Peyer's patch (tissue), 4 donors: ENCODE measurements at regions not wholly inside any gene's neighbourhood (a gene's known extent, or its start where the extent isn't known, plus 50 kb on each side); places are given as distances from the start of the nearest gene placed in this dataset.

Experiments
- POLR2A ChIP-seq, 2 donors: fragments of 450-650 bp; IDR thresholded peaks; one replicate each; pipeline ENCODE4 v1.5.1; 2017; ENCODE audit warnings: antibody characterized with exemption in 2 of 2, mild to moderate bottlenecking in 2 of 2, moderate library complexity in 2 of 2
- TF ChIP-seq, protein P1 (sequence below), 6 experiments: fragments of 450-650 bp in 4 of 6; fragments of 200-600 bp in 2 of 6; sonication (generic) in 1 of 6; IDR thresholded peaks; one replicate each; pipeline ENCODE4 v1.5.1; 2017 to 2019; ENCODE audit warnings: antibody characterized with exemption in 6 of 6, mild to moderate bottlenecking in 3 of 6, moderate library complexity in 1 of 6

- no peak for TF ChIP-seq POLR2A (IDR thresholded peaks at IDR 0.05)
- TF ChIP-seq, protein P1, sequence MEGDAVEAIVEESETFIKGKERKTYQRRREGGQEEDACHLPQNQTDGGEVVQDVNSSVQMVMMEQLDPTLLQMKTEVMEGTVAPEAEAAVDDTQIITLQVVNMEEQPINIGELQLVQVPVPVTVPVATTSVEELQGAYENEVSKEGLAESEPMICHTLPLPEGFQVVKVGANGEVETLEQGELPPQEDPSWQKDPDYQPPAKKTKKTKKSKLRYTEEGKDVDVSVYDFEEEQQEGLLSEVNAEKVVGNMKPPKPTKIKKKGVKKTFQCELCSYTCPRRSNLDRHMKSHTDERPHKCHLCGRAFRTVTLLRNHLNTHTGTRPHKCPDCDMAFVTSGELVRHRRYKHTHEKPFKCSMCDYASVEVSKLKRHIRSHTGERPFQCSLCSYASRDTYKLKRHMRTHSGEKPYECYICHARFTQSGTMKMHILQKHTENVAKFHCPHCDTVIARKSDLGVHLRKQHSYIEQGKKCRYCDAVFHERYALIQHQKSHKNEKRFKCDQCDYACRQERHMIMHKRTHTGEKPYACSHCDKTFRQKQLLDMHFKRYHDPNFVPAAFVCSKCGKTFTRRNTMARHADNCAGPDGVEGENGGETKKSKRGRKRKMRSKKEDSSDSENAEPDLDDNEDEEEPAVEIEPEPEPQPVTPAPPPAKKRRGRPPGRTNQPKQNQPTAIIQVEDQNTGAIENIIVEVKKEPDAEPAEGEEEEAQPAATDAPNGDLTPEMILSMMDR (IDR thresholded peaks at IDR 0.05) = no peak
These were observed 239.0 kb upstream of the KCNN2 start for GRCh38 chr5:114122852-114123251.
